Peyer's patch (tissue), 4 donors: ENCODE measurements at regions not wholly inside any gene's neighbourhood (a gene's known extent, or its start where the extent isn't known, plus 50 kb on each side); places are given as distances from the start of the nearest gene placed in this dataset.

Source experiments
- DNase-seq, 3 donors: peaks; one replicate each; pipeline ENCODE4 v3.0.0-alpha.2; 2017 to 2019
- H3K27ac ChIP-seq, 4 donors: fragments of 200-600 bp; sonication (generic); one replicate each; pipeline ENCODE4 v1.5.1; 2016 to 2019
- H3K27me3 ChIP-seq, 2 donors: fragments of 200-600 bp; sonication (generic); one replicate each; pipeline ENCODE4 v1.5.1; 2019
- H3K36me3 ChIP-seq, 3 donors: fragments of 200-600 bp; sonication (generic); one replicate each; pipeline ENCODE4 v1.5.1; 2016 to 2019
- H3K4me1 ChIP-seq, 4 donors: fragments of 200-600 bp; sonication (generic); one replicate each; pipeline ENCODE4 v1.5.1; 2016 to 2019
- H3K4me3 ChIP-seq, 4 donors: fragments of 200-600 bp; sonication (generic); 1 replicate in 3 of 4; 2 replicates in 1 of 4; pipeline ENCODE4 v1.5.1; 2016 to 2019; ENCODE audit warnings: mild to moderate bottlenecking in 1 of 4
- H3K9me3 ChIP-seq, 4 donors: fragments of 200-600 bp; sonication (generic); one replicate each; pipeline ENCODE4 v1.5.1; 2016 to 2019; ENCODE audit warnings: mild to moderate bottlenecking in 1 of 4
- CTCF ChIP-seq, 6 experiments: fragments of 450-650 bp in 4 of 6; fragments of 200-600 bp in 2 of 6; sonication (generic) in 1 of 6; IDR thresholded peaks; one replicate each; pipeline ENCODE4 v1.5.1; 2017 to 2019; ENCODE audit warnings: antibody characterized with exemption in 6 of 6, mild to moderate bottlenecking in 3 of 6, moderate library complexity in 1 of 6
- POLR2A ChIP-seq, 2 donors: fragments of 450-650 bp; IDR thresholded peaks; one replicate each; pipeline ENCODE4 v1.5.1; 2017; ENCODE audit warnings: antibody characterized with exemption in 2 of 2, mild to moderate bottlenecking in 2 of 2, moderate library complexity in 2 of 2

DNA sequence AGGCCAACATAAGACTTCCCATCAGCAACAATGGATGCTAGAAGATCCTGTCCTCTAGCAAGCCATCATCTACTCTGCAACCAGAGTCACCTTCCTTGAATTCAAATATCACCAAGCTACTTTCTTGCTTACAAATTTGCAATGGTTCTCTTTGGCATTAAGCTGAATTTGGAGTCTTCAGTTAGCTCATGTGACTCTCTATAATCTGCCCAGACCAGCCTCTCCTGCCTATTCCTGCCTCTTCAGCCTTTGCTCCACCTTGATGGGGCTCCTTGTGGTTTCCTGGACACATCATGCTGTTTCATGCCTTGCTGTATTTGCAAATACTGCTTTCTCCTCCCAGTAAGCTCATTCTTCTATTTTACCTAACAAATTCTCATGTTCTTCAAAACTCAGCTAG lies 82.3 kb downstream of the RASSF10 start:
- no peaks in the 10 kb centered on the region for H3K36me3 ChIP-seq
- H3K27me3 ChIP-seq: no peaks in the 10 kb centered on the region
- no peak for TF ChIP-seq CTCF (IDR thresholded peaks at IDR 0.05)
- TF ChIP-seq POLR2A (IDR thresholded peaks at IDR 0.05): no peak
- no peak overlapping the region for H3K4me3 ChIP-seq
- H3K9me3 ChIP-seq: no peaks in the 10 kb centered on the region
- H3K27ac ChIP-seq: no peak overlapping the region
- H3K4me1 ChIP-seq: no peaks in the 10 kb centered on the region
- no peak for DNase-seq

DNA sequence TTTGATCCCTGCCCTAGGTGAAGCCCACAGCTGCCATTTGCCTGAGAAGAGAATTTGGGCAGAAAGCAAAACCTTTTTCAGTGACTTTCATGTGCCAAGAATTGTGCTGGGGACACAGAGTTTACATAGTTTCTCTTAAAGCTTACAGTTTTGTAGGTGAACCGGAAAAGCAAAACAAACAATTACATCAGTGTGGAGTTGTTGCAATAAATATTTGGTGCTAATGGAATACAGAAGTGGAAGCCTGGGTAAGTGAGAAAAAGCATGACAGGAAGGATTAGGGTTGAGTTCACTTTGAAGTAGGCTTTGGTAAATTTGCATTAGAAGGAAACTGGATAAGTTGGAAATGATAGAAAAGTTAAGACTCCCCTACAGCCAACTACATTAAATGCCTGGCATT lies 82.7 kb downstream of the RASSF10 start:
- Histone ChIP-seq H3K27ac (no peak overlapping the region), H3K36me3 (no peaks in the 10 kb centered on the region), H3K4me1 (no peaks in the 10 kb centered on the region), H3K27me3 (no peaks in the 10 kb centered on the region), H3K9me3 (no peaks in the 10 kb centered on the region), H3K4me3 (no peak overlapping the region)
- TF ChIP-seq POLR2A (IDR thresholded peaks at IDR 0.05) (no peak), CTCF (IDR thresholded peaks at IDR 0.05) (no peak)
- DNase-seq: no peak

DNA sequence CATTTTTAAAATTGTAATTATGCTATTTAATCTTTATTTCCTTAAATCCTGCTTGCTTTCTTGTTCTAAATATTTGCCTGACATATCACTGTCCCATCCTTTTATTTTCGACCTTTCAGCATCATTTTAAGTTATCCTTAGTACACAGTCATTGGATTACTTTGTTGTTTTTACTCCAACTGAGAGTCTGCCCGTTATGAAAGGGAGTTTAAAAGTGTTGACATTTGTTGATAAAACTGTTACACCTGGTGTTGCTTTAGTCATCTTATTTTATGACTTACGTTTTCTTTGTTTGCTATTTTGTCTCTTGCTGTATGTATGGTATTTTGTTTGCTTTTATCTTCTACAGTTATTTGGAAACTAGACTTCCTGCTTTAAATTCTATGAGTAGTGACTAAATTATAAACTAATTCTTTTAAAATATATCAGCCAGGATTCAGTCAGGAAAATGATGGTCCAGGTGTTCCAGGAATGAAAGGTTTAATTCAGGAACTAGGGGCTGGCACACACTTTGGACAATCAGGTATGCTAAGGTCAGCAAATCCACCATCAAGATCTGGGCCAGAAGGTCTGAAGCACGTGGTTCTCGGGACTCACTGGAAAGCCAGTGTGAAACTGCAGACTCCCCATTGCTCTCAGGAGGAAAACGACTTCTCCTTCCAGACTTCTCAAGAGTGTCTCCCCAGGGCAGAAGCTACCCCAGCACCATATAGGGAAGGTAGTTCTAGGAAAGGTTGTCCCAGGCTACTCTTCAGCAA lies 86.0 kb downstream of the RASSF10 start:
- TF ChIP-seq CTCF (IDR thresholded peaks at IDR 0.05): no peak
- no peak for TF ChIP-seq POLR2A (IDR thresholded peaks at IDR 0.05)

GRCh38 chr11:13098063-13098462 lies 88.9 kb downstream of the RASSF10 start:
- no peak overlapping the region for H3K4me3 ChIP-seq
- no peak for DNase-seq
- H3K36me3 ChIP-seq: no peaks in the 10 kb centered on the region
- TF ChIP-seq CTCF (IDR thresholded peaks at IDR 0.05): no peak
- no peak for TF ChIP-seq POLR2A (IDR thresholded peaks at IDR 0.05)
- no peaks in the 10 kb centered on the region for H3K4me1 ChIP-seq
- no peak overlapping the region for H3K27ac ChIP-seq
- no peaks in the 10 kb centered on the region for H3K27me3 ChIP-seq
- no peaks in the 10 kb centered on the region for H3K9me3 ChIP-seq

More for the DNA sequence above, 86.0 kb downstream of the RASSF10 start:
- Histone ChIP-seq H3K36me3 (no peaks in the 10 kb centered on the region), H3K9me3 (no peaks in the 10 kb centered on the region), H3K4me1 (no peaks in the 10 kb centered on the region), H3K27me3 (no peaks in the 10 kb centered on the region), H3K27ac (no peak overlapping the region), H3K4me3 (no peak overlapping the region)
- DNase-seq: no peak

- Histone ChIP-seq H3K9me3 (no peaks in the 10 kb centered on the region), H3K27ac (no peak overlapping the region), H3K27me3 (no peaks in the 10 kb centered on the region), H3K4me1 (no peaks in the 10 kb centered on the region), H3K36me3 (no peaks in the 10 kb centered on the region), H3K4me3 (no peak overlapping the region)
- TF ChIP-seq POLR2A (IDR thresholded peaks at IDR 0.05) (no peak), CTCF (IDR thresholded peaks at IDR 0.05) (no peak)
- no peak for DNase-seq
Measured at GRCh38 chr11:13098616-13099289, 89.6 kb downstream of the RASSF10 start.
